ENCODE measurements at regions not wholly inside any gene's neighbourhood (a gene's known extent, or its start where the extent isn't known, plus 50 kb on each side); places are given as distances from the start of the nearest gene placed in this dataset.

GRCh38 chr2:158006961-158007719 is 94.5 kb upstream of the UPP2 start:
- no peak for DNase-seq (ENCODE audit: low spot score)

- DNase-seq (ENCODE audit: low spot score), result peak; percentile 66
These were observed 97.4 kb upstream of the UPP2 start for GRCh38 chr2:158004126-158004764.

GRCh38 chr2:158002079-158002478 is 99.6 kb upstream of the UPP2 start:
- no peak for DNase-seq (ENCODE audit: low spot score)

DNA sequence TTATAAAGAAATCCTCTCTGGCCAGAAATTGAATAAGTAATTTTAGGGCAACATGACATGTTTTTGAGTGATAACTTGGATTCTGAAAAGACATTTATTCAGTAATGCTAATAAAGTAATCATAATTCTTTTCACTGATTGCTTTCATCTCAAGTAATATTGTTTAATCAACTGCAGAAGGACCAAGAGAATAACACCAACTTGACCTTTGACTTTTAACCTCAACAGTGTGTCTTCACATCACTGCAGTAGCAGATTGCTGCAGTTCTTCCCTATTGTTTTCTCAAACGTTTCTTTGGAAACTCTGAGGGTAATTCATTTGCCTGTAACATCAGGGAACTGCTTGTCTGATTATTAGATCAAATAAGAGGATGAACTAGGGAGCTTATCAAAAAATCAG is 104.9 kb upstream of the UPP2 start:
- DNase-seq (ENCODE audit: low spot score), result no peak

GRCh38 chr2:157995117-157995516 is 106.6 kb upstream of the UPP2 start:
- no peak for DNase-seq (ENCODE audit: low spot score)

- DNase-seq (ENCODE audit: low spot score), result no peak
These were observed 109.7 kb upstream of the UPP2 start for GRCh38 chr2:157991932-157992331.

DNA sequence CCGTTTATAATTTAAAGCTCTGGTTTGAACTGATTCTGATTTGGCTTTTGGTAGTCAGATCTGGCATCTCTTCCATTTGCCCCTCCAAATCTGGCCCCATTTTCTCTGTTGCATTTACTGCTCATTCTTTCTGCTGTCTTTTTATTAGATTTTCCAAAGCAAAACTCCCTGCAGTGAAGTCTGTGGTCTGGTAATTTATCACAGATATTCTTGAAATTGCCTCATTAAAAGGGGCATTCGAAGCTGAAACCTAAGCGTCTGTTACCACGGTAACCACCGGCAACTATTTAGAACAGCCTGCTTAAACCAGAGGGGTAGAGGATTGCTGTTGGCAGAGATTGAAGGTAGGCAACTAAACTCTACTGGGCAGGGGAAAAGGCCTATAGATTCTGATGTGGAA is 111.5 kb upstream of the UPP2 start:
- no peak for DNase-seq (ENCODE audit: low spot score)

- no peak for DNase-seq (ENCODE audit: low spot score)
These were observed 112.4 kb upstream of the UPP2 start for GRCh38 chr2:157989227-157989626.

DNA sequence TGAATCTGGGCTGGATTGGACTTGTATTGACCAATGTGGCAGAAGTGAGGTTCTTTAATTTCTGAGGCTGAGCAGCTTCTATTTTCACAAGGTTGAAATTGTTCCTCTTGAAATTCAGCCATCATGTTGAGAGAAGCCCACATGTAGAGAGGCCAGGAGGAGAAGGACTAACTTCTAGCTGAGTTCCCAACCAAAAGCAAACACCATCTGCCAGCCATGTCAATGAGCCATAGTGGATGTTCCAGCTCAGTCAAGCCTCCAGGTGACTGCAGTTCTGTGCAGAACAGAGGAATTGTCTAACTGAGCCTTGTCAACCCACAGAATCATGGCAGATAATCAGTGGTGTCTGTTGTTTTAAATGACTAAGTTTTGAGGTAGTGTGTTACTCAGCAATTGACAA is 110.6 kb upstream of the ACVR1 start:
- no peak for DNase-seq (ENCODE audit: low spot score)

DNA sequence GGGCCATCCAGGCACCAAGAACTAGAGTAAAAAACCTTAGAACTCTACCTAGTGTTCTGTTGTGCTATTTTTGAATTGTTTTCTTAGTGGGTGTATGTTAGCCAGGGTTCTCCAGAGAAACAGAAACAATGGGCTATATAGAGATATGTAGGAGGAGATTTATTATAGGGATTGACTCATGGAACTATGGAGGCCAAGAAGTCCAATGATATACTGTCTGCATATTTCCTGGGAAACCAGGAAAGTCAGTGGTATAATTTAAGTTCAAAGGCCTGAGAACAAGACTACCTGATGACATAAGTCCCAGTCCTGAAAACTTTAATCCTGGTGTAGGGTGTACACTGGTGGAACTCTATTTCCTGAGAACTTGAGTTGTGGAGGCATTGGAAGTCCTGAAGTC is 108.7 kb upstream of the ACVR1 start:
- no peak for DNase-seq (ENCODE audit: low spot score)

GRCh38 chr2:157980020-157980419 is 103.9 kb upstream of the ACVR1 start:
- no peak for DNase-seq (ENCODE audit: low spot score)

GRCh38 chr2:157971702-157972101 is 95.6 kb upstream of the ACVR1 start:
- DNase-seq (ENCODE audit: low spot score), result no peak

DNA sequence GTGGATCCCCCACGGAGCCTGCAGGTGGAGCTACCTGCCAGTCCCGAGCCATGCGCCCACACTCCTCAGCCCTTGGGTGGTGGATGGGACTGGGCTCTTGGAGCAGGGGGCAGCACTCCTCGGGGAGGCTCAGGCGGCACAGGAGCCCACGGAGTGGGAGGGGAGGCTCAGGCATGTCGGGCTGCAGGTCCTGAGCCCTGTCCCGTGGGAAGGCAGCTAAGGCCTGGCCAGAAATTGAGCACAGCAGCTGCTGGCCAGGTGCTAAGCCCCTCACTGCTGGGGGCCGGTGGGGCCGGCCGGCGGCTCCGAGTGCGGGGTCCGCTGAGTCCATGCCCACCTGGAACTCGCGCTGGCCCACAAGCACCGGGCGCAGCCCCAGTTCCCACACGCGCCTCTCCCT is 91.7 kb upstream of the ACVR1 start:
- no peak for DNase-seq (ENCODE audit: low spot score)

DNA sequence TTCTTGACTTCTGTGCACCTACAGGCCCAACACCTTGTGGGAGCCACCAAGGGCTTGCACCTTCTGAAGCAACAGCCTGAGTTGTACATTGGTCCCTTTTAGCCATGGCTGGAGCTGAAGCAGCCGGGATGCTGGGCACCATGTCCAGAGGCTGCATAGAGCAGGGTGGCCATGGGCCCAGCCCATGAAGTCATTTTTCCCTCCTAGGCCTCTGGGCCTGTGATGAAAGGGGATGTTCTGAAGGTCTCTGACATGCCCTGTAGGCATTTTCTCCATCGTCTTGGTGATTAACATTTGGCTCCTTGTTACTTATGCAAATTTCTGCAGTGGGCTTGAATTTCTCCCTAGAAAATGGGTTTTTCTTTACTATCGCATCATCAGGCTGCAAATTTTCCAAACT is 83.1 kb upstream of the ACVR1 start:
- no peak for DNase-seq (ENCODE audit: low spot score)

GRCh38 chr2:157957596-157957995 is 81.5 kb upstream of the ACVR1 start:
- no peak for DNase-seq (ENCODE audit: low spot score)

- DNase-seq (ENCODE audit: low spot score), result no peak
These were observed 76.4 kb upstream of the ACVR1 start for GRCh38 chr2:157952558-157952957.

GRCh38 chr2:157948856-157949255 is 72.7 kb upstream of the ACVR1 start:
- DNase-seq (ENCODE audit: low spot score), result no peak

GRCh38 chr2:157946919-157947557 is 70.9 kb upstream of the ACVR1 start:
- no peak for DNase-seq (ENCODE audit: low spot score)

- peak; percentile 78 for DNase-seq (ENCODE audit: low spot score)
These were observed 63.9 kb upstream of the ACVR1 start for GRCh38 chr2:157940024-157940423.

DNA sequence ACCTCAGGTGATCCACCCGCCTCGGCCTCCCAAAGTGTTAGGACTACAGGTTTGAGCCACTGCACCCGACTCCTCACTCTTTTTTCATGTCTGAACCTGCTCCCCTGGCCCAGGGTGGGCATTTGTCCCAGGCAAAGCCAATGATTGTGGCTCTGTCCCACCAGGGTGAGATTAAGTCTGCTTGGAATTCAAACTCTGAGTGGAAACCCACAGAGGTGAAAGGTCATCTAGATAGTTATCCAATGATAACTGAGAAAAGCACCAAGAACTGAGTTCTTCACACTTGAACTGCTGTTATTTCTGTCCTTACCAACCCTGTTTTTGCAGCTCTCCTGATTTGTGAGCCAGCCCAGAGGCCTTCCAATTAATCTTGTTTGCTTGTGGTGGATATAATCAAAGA is 62.4 kb upstream of the ACVR1 start:
- DNase-seq (ENCODE audit: low spot score), result no peak

GRCh38 chr2:157936406-157936805 is 60.3 kb upstream of the ACVR1 start:
- DNase-seq (ENCODE audit: low spot score), result no peak

DNA sequence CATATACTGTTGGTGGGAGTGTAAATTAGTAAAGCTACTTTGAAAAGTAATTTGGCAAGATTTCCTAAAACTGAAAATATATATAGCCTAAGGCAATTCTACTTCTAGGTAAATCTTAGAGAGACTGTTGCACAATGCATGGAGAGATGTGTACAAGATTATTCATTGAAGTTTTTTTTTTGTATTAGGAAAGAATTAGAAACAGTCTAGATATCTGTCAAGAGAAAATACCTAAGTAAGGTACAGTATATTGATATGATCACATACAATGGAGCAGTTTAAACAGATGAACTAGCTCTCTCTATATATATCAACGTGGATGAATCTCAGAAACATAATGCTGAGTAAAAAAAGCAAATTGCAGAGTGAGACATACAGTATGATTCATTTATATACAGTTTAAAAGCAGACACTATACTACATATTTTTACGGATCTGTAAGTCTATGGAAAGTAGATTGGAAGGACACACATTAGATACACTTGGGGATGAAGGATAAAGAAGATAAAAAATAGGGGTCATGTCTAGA is 59.3 kb upstream of the ACVR1 start:
- no peak for DNase-seq (ENCODE audit: low spot score)

- no peak for DNase-seq (ENCODE audit: low spot score)
These were observed 58.7 kb upstream of the ACVR1 start for GRCh38 chr2:157934684-157935377.

Measured in COLO829 (cell line).